ENCODE measurements at regions not wholly inside any gene's neighbourhood (a gene's known extent, or its start where the extent isn't known, plus 50 kb on each side); places are given as distances from the start of the nearest gene placed in this dataset.

- TF ChIP-seq POLR2A (IDR thresholded peaks at IDR 0.05; ENCODE audit: low read depth, low read length) (no peak), TAF1 (IDR thresholded peaks at IDR 0.05; ENCODE audit: borderline replicate concordance, low read depth, low read length) (no peak), POLR2AphosphoS5 (IDR thresholded peaks at IDR 0.05; ENCODE audit: low read depth, low read length) (no peak)
Observed at GRCh38 chr20:2244993-2245392, 50.8 kb upstream of the TGM3 start.
